Neural crest cell (in vitro differentiated cells): ENCODE measurements at regions not wholly inside any gene's neighbourhood (a gene's known extent, or its start where the extent isn't known, plus 50 kb on each side); places are given as distances from the start of the nearest gene placed in this dataset.
"Not testable (repeated sequence)": the region's sequence is repeated elsewhere in the genome, so short reads cannot be mapped to it uniquely, and the experiment has no call there.

Source experiments
- DNase-seq: peaks from one replicate; pipeline ENCODE4 v3.0.0; 2021; ENCODE audit warnings: low read depth, mixed read lengths, low spot score
- H3K27ac Mint-ChIP-seq: one replicate; pipeline ENCODE4 v1.8.0; 2021; ENCODE audit warnings: mild to moderate bottlenecking, mixed read lengths; ENCODE audit not compliant: unreplicated experiment
- H3K27me3 Mint-ChIP-seq: 2 replicates; pipeline ENCODE4 v1.8.0; 2021; ENCODE audit warnings: low read depth, mild to moderate bottlenecking, mixed read lengths
- H3K36me3 Mint-ChIP-seq: 2 replicates; pipeline ENCODE4 v1.8.0; 2021; ENCODE audit warnings: low read depth, mild to moderate bottlenecking, mixed read lengths
- H3K4me1 Mint-ChIP-seq: 2 replicates; pipeline ENCODE4 v1.8.0; 2021; ENCODE audit warnings: mixed read lengths
- H3K4me3 Mint-ChIP-seq: one replicate; pipeline ENCODE4 v1.8.0; 2021; ENCODE audit warnings: mild to moderate bottlenecking, mixed read lengths
- H3K9me3 Mint-ChIP-seq: 2 replicates; pipeline ENCODE4 v1.8.0; 2021; ENCODE audit warnings: mixed read lengths
- TF ChIP-seq, protein P1 (sequence below): fragments of 200-600 bp; sonication (generic); conservative IDR thresholded peaks from 2 replicates; pipeline ENCODE4 v1.5.0; 2021; ENCODE audit warnings: antibody characterized with exemption, mild to moderate bottlenecking

DNA sequence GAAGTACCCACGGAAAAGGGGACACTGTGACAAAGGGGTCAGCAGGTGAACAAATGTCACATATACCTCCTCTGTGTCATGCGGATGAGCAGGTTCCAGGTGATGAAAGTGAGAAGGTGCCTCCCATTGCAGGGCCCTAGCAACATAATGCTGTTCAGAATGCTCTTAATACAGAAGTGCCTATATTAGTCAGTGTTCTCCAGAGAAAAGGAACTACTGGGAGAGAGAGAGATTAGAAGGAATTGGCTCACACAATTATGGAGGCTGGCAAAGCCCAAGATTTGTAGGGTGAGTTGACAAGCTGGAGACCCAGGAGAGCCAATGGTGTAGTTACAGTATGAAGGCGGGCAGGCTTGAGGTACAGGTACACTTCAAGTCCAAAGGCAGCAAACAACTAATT, 98.1 kb upstream of the CDC42EP3 start:
- Mint-ChIP-seq H3K36me3 (no peaks in the 10 kb centered on the region), H3K27me3 (no peaks in the 10 kb centered on the region), H3K9me3 (peaks cover 5% of the 10 kb centered on the region), H3K27ac (no peak overlapping the region), H3K4me3 (no peak overlapping the region), H3K4me1 (peaks cover 42% of the 10 kb centered on the region)
- TF ChIP-seq, protein P1, sequence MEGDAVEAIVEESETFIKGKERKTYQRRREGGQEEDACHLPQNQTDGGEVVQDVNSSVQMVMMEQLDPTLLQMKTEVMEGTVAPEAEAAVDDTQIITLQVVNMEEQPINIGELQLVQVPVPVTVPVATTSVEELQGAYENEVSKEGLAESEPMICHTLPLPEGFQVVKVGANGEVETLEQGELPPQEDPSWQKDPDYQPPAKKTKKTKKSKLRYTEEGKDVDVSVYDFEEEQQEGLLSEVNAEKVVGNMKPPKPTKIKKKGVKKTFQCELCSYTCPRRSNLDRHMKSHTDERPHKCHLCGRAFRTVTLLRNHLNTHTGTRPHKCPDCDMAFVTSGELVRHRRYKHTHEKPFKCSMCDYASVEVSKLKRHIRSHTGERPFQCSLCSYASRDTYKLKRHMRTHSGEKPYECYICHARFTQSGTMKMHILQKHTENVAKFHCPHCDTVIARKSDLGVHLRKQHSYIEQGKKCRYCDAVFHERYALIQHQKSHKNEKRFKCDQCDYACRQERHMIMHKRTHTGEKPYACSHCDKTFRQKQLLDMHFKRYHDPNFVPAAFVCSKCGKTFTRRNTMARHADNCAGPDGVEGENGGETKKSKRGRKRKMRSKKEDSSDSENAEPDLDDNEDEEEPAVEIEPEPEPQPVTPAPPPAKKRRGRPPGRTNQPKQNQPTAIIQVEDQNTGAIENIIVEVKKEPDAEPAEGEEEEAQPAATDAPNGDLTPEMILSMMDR: no peak
- DNase-seq: no peak

DNA sequence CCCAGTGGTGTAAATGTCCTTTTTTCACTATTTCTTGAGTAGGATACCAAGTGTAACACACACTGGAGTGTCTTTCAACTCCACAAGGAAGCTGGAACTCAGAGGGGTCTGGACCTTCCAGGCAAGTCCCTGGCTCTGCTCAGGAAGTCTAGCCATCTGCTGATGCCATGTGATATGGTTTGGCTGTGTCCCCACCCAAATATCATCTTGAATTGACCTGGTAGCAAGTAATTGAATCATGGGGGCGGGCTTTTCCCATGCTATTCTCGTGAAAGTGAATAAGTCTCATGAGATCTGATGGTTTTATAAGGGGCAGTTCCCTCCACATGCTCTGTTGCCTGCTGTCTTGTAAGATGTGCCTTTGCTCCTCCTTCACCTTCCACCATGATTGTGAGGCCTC, 99.4 kb upstream of the CDC42EP3 start:
- peaks cover 36% of the 10 kb centered on the region for H3K4me1 Mint-ChIP-seq

DNA sequence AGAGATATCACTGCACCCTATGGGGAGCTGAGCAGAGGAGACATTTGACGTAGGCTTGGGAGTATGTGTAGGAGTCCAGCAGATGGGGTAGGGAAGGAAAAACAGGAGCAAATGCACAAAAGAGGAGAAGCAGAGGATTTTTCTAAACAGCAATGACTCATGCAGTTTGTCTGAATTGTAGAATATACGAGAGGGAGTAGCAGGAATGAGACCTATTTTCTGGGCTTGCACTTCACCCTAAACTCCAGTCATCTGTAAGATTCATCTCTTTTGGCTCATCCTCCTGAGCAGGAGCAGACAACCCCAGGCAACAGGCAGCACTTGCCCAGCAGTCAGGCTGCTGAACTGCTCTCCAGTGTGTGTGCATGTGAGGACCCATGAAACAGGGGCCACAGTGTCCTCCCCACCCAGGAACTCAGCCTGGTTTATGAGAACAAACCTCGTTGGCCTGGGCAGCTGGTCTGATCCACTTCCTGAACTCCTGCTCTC, 100.2 kb upstream of the CDC42EP3 start:
- Mint-ChIP-seq H3K36me3 (no peaks in the 10 kb centered on the region), H3K4me3 (no peak overlapping the region), H3K27me3 (no peaks in the 10 kb centered on the region), H3K4me1 (peaks cover 34% of the 10 kb centered on the region), H3K9me3 (peaks cover 3% of the 10 kb centered on the region), H3K27ac (no peak overlapping the region)
- TF ChIP-seq, protein P1: no peak
- no peak for DNase-seq

More for the DNA sequence above, 99.4 kb upstream of the CDC42EP3 start:
- no peaks in the 10 kb centered on the region for H3K36me3 Mint-ChIP-seq
- TF ChIP-seq, protein P1: no peak
- no peak overlapping the region for H3K4me3 Mint-ChIP-seq
- no peaks in the 10 kb centered on the region for H3K27me3 Mint-ChIP-seq
- H3K27ac Mint-ChIP-seq: no peak overlapping the region
- no peak for DNase-seq
- peaks cover 3% of the 10 kb centered on the region for H3K9me3 Mint-ChIP-seq

DNA sequence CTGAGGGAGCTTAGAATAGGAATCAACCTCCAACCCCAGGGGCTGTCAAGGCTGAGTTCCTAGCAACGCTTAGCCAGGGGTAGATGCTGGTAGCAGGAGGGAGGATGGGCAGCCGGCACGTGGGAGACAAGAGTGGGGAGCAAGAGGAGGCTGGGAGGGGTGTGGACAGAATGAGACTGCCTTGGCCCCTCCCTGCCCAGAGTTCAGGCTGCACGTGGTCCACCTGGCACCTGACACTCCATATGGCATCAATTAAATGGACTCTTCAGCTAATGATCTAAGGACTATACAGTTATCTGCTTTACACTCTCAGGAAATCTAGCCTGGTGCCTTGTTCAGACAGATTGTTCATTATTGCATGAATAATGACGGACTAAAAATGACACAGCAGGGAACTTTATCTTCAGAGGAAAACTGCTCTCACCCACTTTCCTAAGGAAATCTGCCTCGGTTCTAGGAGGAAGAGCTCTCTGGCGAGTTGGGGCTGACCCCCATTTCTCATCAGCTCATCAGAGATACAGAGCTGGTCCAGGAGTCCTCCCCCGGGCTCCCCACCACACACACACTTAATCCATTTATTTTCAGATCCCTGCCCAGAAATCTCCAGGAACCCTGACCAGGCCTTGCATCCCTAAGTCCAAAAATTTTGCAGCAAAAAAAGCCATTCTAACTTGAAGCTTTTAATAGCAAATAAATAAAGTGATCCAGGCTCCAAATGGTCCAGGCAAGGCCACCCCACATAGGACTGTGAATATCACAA, 102.1 kb upstream of the CDC42EP3 start:
- H3K4me3 Mint-ChIP-seq: no peak overlapping the region
- no peak for DNase-seq
- no peaks in the 10 kb centered on the region for H3K36me3 Mint-ChIP-seq
- H3K27me3 Mint-ChIP-seq: no peaks in the 10 kb centered on the region
- H3K27ac Mint-ChIP-seq: no peak overlapping the region
- H3K4me1 Mint-ChIP-seq: peaks cover 26% of the 10 kb centered on the region
- peaks cover 3% of the 10 kb centered on the region for H3K9me3 Mint-ChIP-seq
- TF ChIP-seq, protein P1: no peak

DNA sequence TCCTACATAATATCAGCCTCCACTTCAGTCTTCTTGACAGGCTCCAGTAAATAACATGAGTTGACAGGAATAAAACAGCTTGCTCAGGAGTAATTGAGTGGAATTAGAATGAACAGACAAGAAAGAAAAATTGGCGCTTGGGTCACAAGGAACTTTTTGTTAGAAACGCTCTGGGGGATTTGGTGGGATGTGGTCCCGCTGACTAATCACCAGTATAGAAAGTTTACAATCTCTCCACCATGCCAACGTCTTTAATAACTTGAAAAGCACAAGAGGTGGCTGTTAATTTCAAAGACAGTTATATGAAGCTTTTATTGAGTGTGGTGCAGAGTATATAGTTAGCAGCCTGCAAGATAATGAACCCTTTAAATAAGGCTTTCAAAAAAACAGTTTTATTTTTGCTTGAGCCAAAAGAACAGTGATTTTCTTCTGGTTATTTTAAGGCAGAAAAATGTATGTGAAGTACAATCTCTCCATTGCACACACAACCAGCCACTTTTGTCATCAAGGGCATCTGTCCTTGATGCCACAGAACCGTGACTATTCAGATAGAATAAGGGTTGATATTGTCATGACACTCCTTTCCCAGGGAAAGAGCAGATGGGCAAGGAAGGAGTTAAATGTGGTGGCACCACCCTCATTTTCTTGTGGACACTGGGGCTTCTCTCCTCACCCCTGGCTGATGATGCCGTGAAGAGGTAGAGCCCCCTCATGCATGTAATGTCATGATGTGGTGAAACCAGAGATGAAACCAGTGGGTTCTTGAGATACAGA, 102.9 kb upstream of the CDC42EP3 start:
- not testable (repeated sequence) for H3K4me3 Mint-ChIP-seq, H3K9me3 Mint-ChIP-seq, H3K27ac Mint-ChIP-seq

More for the DNA sequence above, 102.9 kb upstream of the CDC42EP3 start:
- DNase-seq, H3K27me3 Mint-ChIP-seq, H3K36me3 Mint-ChIP-seq: not testable (repeated sequence)
- H3K4me1 Mint-ChIP-seq: peaks cover 29% of the 10 kb centered on the region
